ENCODE measurements at regions not wholly inside any gene's neighbourhood (a gene's known extent, or its start where the extent isn't known, plus 50 kb on each side); places are given as distances from the start of the nearest gene placed in this dataset.
A peak's percentile ranks its signal among the peaks of the same experiment; 100 is the strongest.

GRCh38 chr2:43128559-43128955 lies 97.8 kb downstream of the ZFP36L2 start:
- DNase-seq (ENCODE audit: low read depth): no peak

- no peak for DNase-seq (ENCODE audit: low read depth)
Measured at GRCh38 chr2:43127941-43128558, 98.4 kb downstream of the ZFP36L2 start.

- peak; percentile 98 for DNase-seq (ENCODE audit: low read depth)
Measured at GRCh38 chr2:43127208-43127940, 99.0 kb downstream of the ZFP36L2 start.

GRCh38 chr2:43126817-43127207 lies 99.6 kb downstream of the ZFP36L2 start:
- DNase-seq (ENCODE audit: low read depth): no peak

- no peak for DNase-seq (ENCODE audit: low read depth)
Measured at GRCh38 chr2:43125090-43125998, 101.1 kb downstream of the ZFP36L2 start.

- no peak for DNase-seq (ENCODE audit: low read depth)
Measured at GRCh38 chr2:43124687-43125057, 101.7 kb downstream of the ZFP36L2 start.

- no peak for DNase-seq (ENCODE audit: low read depth)
Measured at GRCh38 chr2:43123981-43124686, 102.3 kb downstream of the ZFP36L2 start.

- DNase-seq (ENCODE audit: low read depth): no peak
Measured at GRCh38 chr2:43123486-43123885, 102.9 kb downstream of the ZFP36L2 start.

GRCh38 chr2:43123028-43123427 lies 103.4 kb downstream of the ZFP36L2 start:
- DNase-seq (ENCODE audit: low read depth): no peak

- no peak for DNase-seq (ENCODE audit: low read depth)
Measured at GRCh38 chr2:43121580-43122314, 104.7 kb downstream of the ZFP36L2 start.

GRCh38 chr2:43119303-43119702 lies 107.1 kb downstream of the ZFP36L2 start:
- no peak for DNase-seq (ENCODE audit: low read depth)

GRCh38 chr2:43117521-43118143 lies 108.8 kb downstream of the ZFP36L2 start:
- DNase-seq (ENCODE audit: low read depth): no peak

GRCh38 chr2:43116988-43117387 lies 109.4 kb downstream of the ZFP36L2 start:
- DNase-seq (ENCODE audit: low read depth): no peak

GRCh38 chr2:43115881-43116280 lies 110.5 kb downstream of the ZFP36L2 start:
- no peak for DNase-seq (ENCODE audit: low read depth)

GRCh38 chr2:43114210-43114609 lies 112.2 kb downstream of the ZFP36L2 start:
- DNase-seq (ENCODE audit: low read depth): no peak

- DNase-seq (ENCODE audit: low read depth): no peak
Measured at GRCh38 chr2:43111788-43112554, 114.4 kb downstream of the ZFP36L2 start.

GRCh38 chr2:43110442-43110871 lies 115.9 kb downstream of the ZFP36L2 start:
- DNase-seq (ENCODE audit: low read depth): no peak

GRCh38 chr2:43109261-43109743 lies 117.1 kb downstream of the ZFP36L2 start:
- DNase-seq (ENCODE audit: low read depth): no peak

GRCh38 chr2:43107679-43108078 lies 118.7 kb downstream of the ZFP36L2 start:
- DNase-seq (ENCODE audit: low read depth): no peak
